K562 (cell line): ENCODE measurements at regions not wholly inside any gene's neighbourhood (a gene's known extent, or its start where the extent isn't known, plus 50 kb on each side); places are given as distances from the start of the nearest gene placed in this dataset.

Experiments
- ATAC-seq: fragments of 200-7000 bp; cut with Tn5 transposase; 3 replicates; pipeline ENCODE4 v1.9.1; 2020; ENCODE audit warnings: moderate library complexity
- BruUV-seq: library from RNA; stranded (reverse); fragments of 400-500 nt; replicated peaks from 2 replicates; lab custom pipeline; 2021; lab: Mats Ljungman, UMichigan
- CTCF ChIA-PET: fragments of 300-600 bp; formaldehyde crosslinking; extraction: SDS; loops from one replicate; lab custom pipeline; 2021; ENCODE audit warnings: low intra/inter-chr PET ratio; lab: Yijun Ruan, JAX
- POLR2A ChIA-PET: fragments of 300-600, 350-650 bp; sonication (Branson Sonifier 250); formaldehyde crosslinking; extraction: SDS; loops from one replicate; lab custom pipeline; 2021; ENCODE audit warnings: antibody characterized with exemption, inconsistent platforms; lab: Yijun Ruan, JAX
- DNase-seq, 4 experiments: peaks; one replicate each; pipeline versions ENCODE4 v3.0.0 to v3.0.0-alpha.2; 2011 to 2018; ENCODE audit warnings: low spot score in 3 of 4, mixed read lengths in 3 of 4; ENCODE audit errors: extremely low read depth in 1 of 4
- FAIRE-seq: peaks from 2 replicates; lab custom pipeline; 2011; peaks lifted over from hg19 to GRCh38; lab: Jason Lieb, UNC
- H2AFZ ChIP-seq: 2 replicates; pipeline ENCODE4 v1.6.0; 2011; ENCODE audit warnings: low read depth, low read length, control low read depth, inconsistent platforms
- H3K27ac ChIP-seq: fragments of 200-600 bp; 3 replicates; pipeline ENCODE4 v1.8.0; 2011; ENCODE audit warnings: low read depth, mild to moderate bottlenecking, control low read depth, inconsistent platforms, low read length, moderate library complexity, mixed read lengths; ENCODE audit errors: extremely low read depth
- H3K27me3 ChIP-seq, 2 experiments: fragments of 300-600 bp in 1 of 2; 2 replicates in 1 of 2; 3 replicates in 1 of 2; pipeline versions ENCODE4 v1.6.0 to v1.8.0; 2011; ENCODE audit warnings: inconsistent platforms in 2 of 2, low read length in 2 of 2, mild to moderate bottlenecking in 1 of 2, mixed read lengths in 1 of 2, moderate library complexity in 1 of 2; ENCODE audit not compliant: control insufficient read depth in 2 of 2, insufficient read depth in 2 of 2
- H3K36me3 ChIP-seq: fragments of 300-600 bp; 3 replicates; pipeline ENCODE4 v1.8.0; 2011; ENCODE audit warnings: mild to moderate bottlenecking, low read length, inconsistent platforms; ENCODE audit not compliant: control insufficient read depth, insufficient read depth
- H3K4me1 ChIP-seq, 2 experiments: fragments of 200-600 bp in 1 of 2; replicated peaks in 1 of 2; 2 replicates in 1 of 2; 3 replicates in 1 of 2; pipeline versions ENCODE4 v1.5.1 to v1.8.0; 2011; ENCODE audit warnings: inconsistent platforms in 2 of 2, low read length in 2 of 2, mild to moderate bottlenecking in 1 of 2, mixed read lengths in 1 of 2, moderate library complexity in 1 of 2; ENCODE audit not compliant: control insufficient read depth in 2 of 2, insufficient read depth in 2 of 2
- H3K4me2 ChIP-seq: 2 replicates; pipeline ENCODE4 v1.6.1; 2011; ENCODE audit warnings: low read length, control low read depth, inconsistent platforms, mixed read lengths; ENCODE audit not compliant: insufficient read depth
- H3K4me3 ChIP-seq: fragments of 200-600 bp; sonication (generic), shearing (Covaris generic); 2 replicates; pipeline ENCODE4 v1.5.1; 2016; ENCODE audit warnings: control low read depth, inconsistent platforms
- H3K79me2 ChIP-seq: fragments of 200-600 bp; 3 replicates; pipeline ENCODE4 v1.8.0; 2011; ENCODE audit warnings: low read length, inconsistent platforms; ENCODE audit not compliant: control insufficient read depth, insufficient read depth
- H3K9ac ChIP-seq, 2 experiments: 2 replicates each; pipeline versions ENCODE4 v1.6.0 to v1.6.1; 2011; ENCODE audit warnings: low read depth in 2 of 2, low read length in 2 of 2, control low read depth in 1 of 2, inconsistent platforms in 1 of 2, mild to moderate bottlenecking in 1 of 2, mixed read lengths in 1 of 2; ENCODE audit not compliant: insufficient read depth in 1 of 2
- H3K9me1 ChIP-seq: one replicate; pipeline ENCODE4 v1.6.0; 2011; ENCODE audit warnings: inconsistent platforms, mild to moderate bottlenecking, low read length, moderate library complexity; ENCODE audit not compliant: control insufficient read depth, insufficient read depth
- H3K9me3 ChIP-seq: replicated peaks from 2 replicates; pipeline ENCODE4 v1.5.1; 2011; ENCODE audit warnings: low read depth, low read length, inconsistent platforms; ENCODE audit not compliant: control insufficient read depth, insufficient read depth
- H4K20me1 ChIP-seq: replicated peaks from 2 replicates; pipeline ENCODE4 v1.6.1; 2011; ENCODE audit warnings: low read length, inconsistent platforms, mixed read lengths; ENCODE audit not compliant: control insufficient read depth, insufficient read depth
- C11orf30 ChIP-seq: fragments of 450-650 bp; IDR thresholded peaks from 2 replicates; pipeline ENCODE4 v1.6.1; 2016; ENCODE audit warnings: low read depth, mild to moderate bottlenecking
- RAD21 ChIP-seq, 2 experiments: fragments of 250-450 bp in 1 of 2; fragments of 450-650 bp in 1 of 2; sonication (Bioruptor Pico) in 1 of 2; formaldehyde crosslinking in 1 of 2; IDR thresholded peaks in 1 of 2; conservative IDR thresholded peaks in 1 of 2; 2 replicates each; pipeline versions ENCODE4 v1.4.0 to v1.8.0; 2020 to 2022; ENCODE audit warnings: mild to moderate bottlenecking in 2 of 2, moderate library complexity in 1 of 2
- ZNF316 ChIP-seq: fragments of 450-650 bp; IDR thresholded peaks from 2 replicates; pipeline ENCODE4 v1.6.1; 2016
- ZNF717 ChIP-seq: fragments of 250-450 bp; sonication (Bioruptor Pico); IDR thresholded peaks from 2 replicates; pipeline ENCODE4 v1.5.0; 2021
- WGBS: fragments of 100-300 bp; shearing (Covaris generic); methylation state at CpG from one replicate; pipeline ENCODE4 v1.1.6; 2016; ENCODE audit warnings: low coverage, mixed read lengths; ENCODE audit not compliant: insufficient coverage; ENCODE audit errors: missing lambda C conversion rate; 5-methylcytosine and 5-hydroxymethylcytosine counted together
- in situ Hi-C: fragments of 300-500 bp; cut with MboI; formaldehyde crosslinking; loops from 4 replicates; pipeline ENCODE4 v1.15.0; 2018; ENCODE audit warnings: inconsistent platforms, mixed read lengths
- intact Hi-C: fragments of 100-400 bp; cut with micrococcal nuclease; formaldehyde crosslinking; loops from 2 replicates; pipeline ENCODE4 v1.14.2; 2022
- TF ChIP-seq, protein P1 (sequence below): IDR thresholded peaks from 2 replicates; pipeline ENCODE4 v1.6.1; 2011; ENCODE audit warnings: borderline replicate concordance, low read depth, mild to moderate bottlenecking, moderate library complexity, low read length; ENCODE audit not compliant: insufficient read depth, poor library complexity, severe bottlenecking
- TF ChIP-seq, protein P2 (sequence below), 3 experiments: IDR thresholded peaks in 2 of 3; conservative IDR thresholded peaks in 1 of 3; 2 replicates each; pipeline ENCODE4 v1.5.1; 2011 to 2012; ENCODE audit warnings: low read length in 3 of 3, mild to moderate bottlenecking in 3 of 3, control low read depth in 2 of 3, improper control_type of control experiment in 1 of 3, inconsistent platforms in 1 of 3, low read depth in 1 of 3, mixed read lengths in 1 of 3, moderate library complexity in 1 of 3; ENCODE audit not compliant: insufficient read depth in 2 of 3
- TF ChIP-seq, protein P3 (sequence below), 2 experiments: fragments of 150-350 bp in 1 of 2; IDR thresholded peaks; 2 replicates each; pipeline ENCODE4 v1.6.1; 2012 to 2016; ENCODE audit warnings: low read depth in 2 of 2, low read length in 2 of 2, mild to moderate bottlenecking in 1 of 2, moderate library complexity in 1 of 2

DNA sequence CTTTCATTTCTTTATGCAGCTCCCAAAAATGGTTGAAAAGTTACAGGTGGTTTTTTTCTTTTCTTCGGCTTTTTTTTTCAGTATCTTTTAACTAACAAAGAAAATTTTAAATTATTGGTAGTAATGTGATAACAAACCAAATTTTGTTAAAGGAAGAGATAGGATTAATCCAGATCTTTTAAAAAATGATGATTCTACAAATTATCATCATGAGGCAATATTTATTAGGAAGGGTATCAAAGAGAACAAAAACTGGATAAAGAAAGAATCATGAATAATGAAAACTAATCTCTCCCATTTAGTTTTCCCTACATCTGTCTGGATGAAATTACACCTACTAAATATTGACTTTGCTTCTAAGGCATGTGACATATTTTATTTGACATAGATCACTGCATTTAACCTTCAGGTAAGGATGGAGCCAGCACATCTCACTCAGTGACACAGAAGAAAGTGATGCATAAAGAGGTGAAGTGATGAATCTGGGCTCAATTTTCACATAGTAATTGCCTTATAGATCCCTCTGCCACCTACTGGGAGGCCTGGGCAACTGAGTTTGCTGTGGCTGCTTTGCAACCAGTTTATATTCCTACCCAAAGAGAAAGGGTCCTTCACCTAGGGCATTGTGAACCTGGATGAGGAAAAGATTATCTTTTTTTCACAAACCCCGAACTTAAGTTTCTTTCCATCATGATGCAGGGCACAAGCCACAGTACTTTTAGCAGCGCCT, 155.6 kb downstream of the HNRNPD start:
- no peaks in the 10 kb centered on the region for H3K9me3 ChIP-seq
- CTCF ChIA-PET, result interaction anchor here (1.3 kb wide), 1 partner anchor 812 kb away, joined by 5 read pairs; no protein-coding TSS in a partner anchor
- no peak for DNase-seq
- H3K4me3 ChIP-seq, result no peak overlapping the region
- no peaks in the 10 kb centered on the region for H3K36me3 ChIP-seq
- in situ Hi-C loops (no loop called here), intact Hi-C loops (no loop called here)
- ATAC-seq, result no peak
- FAIRE-seq, result no peak
- no peaks in the 10 kb centered on the region for H4K20me1 ChIP-seq
- TF ChIP-seq ZNF316 (peak; percentile 79), C11orf30 (peak; percentile 54), ZNF717 (no peak), RAD21 (CRISPR knock-in tag; conservative IDR thresholded peaks at IDR 0.05 in 1 of 2, IDR thresholded peaks at IDR 0.05 in 1 of 2) (0 out of 4 replicates have a peak, but pooled peaks have one; percentile 17)
- TF ChIP-seq, protein P1, sequence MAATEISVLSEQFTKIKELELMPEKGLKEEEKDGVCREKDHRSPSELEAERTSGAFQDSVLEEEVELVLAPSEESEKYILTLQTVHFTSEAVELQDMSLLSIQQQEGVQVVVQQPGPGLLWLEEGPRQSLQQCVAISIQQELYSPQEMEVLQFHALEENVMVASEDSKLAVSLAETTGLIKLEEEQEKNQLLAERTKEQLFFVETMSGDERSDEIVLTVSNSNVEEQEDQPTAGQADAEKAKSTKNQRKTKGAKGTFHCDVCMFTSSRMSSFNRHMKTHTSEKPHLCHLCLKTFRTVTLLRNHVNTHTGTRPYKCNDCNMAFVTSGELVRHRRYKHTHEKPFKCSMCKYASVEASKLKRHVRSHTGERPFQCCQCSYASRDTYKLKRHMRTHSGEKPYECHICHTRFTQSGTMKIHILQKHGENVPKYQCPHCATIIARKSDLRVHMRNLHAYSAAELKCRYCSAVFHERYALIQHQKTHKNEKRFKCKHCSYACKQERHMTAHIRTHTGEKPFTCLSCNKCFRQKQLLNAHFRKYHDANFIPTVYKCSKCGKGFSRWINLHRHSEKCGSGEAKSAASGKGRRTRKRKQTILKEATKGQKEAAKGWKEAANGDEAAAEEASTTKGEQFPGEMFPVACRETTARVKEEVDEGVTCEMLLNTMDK, result peak; percentile 70
- TF ChIP-seq, protein P2, sequence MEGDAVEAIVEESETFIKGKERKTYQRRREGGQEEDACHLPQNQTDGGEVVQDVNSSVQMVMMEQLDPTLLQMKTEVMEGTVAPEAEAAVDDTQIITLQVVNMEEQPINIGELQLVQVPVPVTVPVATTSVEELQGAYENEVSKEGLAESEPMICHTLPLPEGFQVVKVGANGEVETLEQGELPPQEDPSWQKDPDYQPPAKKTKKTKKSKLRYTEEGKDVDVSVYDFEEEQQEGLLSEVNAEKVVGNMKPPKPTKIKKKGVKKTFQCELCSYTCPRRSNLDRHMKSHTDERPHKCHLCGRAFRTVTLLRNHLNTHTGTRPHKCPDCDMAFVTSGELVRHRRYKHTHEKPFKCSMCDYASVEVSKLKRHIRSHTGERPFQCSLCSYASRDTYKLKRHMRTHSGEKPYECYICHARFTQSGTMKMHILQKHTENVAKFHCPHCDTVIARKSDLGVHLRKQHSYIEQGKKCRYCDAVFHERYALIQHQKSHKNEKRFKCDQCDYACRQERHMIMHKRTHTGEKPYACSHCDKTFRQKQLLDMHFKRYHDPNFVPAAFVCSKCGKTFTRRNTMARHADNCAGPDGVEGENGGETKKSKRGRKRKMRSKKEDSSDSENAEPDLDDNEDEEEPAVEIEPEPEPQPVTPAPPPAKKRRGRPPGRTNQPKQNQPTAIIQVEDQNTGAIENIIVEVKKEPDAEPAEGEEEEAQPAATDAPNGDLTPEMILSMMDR (IDR thresholded peaks at IDR 0.05 in 2 of 3, conservative IDR thresholded peaks at IDR 0.05 in 1 of 3; ENCODE audit: insufficient read depth in 2 of 3, low read depth in 1 of 3, low read length in 3 of 3), result peak in 1 of 3 experiments; percentile 32; a peak in 2 of 6 replicates
- TF ChIP-seq, protein P3, sequence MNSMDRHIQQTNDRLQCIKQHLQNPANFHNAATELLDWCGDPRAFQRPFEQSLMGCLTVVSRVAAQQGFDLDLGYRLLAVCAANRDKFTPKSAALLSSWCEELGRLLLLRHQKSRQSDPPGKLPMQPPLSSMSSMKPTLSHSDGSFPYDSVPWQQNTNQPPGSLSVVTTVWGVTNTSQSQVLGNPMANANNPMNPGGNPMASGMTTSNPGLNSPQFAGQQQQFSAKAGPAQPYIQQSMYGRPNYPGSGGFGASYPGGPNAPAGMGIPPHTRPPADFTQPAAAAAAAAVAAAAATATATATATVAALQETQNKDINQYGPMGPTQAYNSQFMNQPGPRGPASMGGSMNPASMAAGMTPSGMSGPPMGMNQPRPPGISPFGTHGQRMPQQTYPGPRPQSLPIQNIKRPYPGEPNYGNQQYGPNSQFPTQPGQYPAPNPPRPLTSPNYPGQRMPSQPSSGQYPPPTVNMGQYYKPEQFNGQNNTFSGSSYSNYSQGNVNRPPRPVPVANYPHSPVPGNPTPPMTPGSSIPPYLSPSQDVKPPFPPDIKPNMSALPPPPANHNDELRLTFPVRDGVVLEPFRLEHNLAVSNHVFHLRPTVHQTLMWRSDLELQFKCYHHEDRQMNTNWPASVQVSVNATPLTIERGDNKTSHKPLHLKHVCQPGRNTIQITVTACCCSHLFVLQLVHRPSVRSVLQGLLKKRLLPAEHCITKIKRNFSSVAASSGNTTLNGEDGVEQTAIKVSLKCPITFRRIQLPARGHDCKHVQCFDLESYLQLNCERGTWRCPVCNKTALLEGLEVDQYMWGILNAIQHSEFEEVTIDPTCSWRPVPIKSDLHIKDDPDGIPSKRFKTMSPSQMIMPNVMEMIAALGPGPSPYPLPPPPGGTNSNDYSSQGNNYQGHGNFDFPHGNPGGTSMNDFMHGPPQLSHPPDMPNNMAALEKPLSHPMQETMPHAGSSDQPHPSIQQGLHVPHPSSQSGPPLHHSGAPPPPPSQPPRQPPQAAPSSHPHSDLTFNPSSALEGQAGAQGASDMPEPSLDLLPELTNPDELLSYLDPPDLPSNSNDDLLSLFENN (IDR thresholded peaks at IDR 0.05; ENCODE audit: low read depth in 2 of 2, low read length in 2 of 2), result no peak
- 0% methylated on average over 3 of the region's 3 CpGs for WGBS
- no peaks in the 10 kb centered on the region for H3K79me2 ChIP-seq
- no peaks in the 10 kb centered on the region for H3K4me1 ChIP-seq
- no TSS peak for BruUV-seq
- H3K9me1 ChIP-seq, result no peaks in the 10 kb centered on the region
- H2AFZ ChIP-seq, result no peak overlapping the region
- H3K27me3 ChIP-seq, result peaks cover 0 to 4% of the 10 kb centered on the region in 2 experiments; a peak in 1 of 5 replicates
- H3K9ac ChIP-seq, result no peak overlapping the region
- POLR2A ChIA-PET, result interaction anchor here (0.6 kb wide), 1 partner anchor 447 kb away, joined by 3 read pairs; no protein-coding TSS in a partner anchor
- H3K4me2 ChIP-seq, result no peak overlapping the region
- H3K27ac ChIP-seq, result no peak overlapping the region
